ENCODE measurements at regions not wholly inside any gene's neighbourhood (a gene's known extent, or its start where the extent isn't known, plus 50 kb on each side); places are given as distances from the start of the nearest gene placed in this dataset.

GRCh38 chr1:232474826-232475225, 155.1 kb downstream of the SIPA1L2 start:
- DNase-seq, result no peak
- no peaks in the 10 kb centered on the region for H3K36me3 ChIP-seq (ENCODE audit: control insufficient read depth, insufficient read depth, low read length)
- H3K9me3 Mint-ChIP-seq (ENCODE audit: unreplicated experiment), result no peaks in the 10 kb centered on the region
- H3K27me3 Mint-ChIP-seq (ENCODE audit: insufficient read depth, unreplicated experiment), result no peaks in the 10 kb centered on the region
- no peaks in the 10 kb centered on the region for H3K27me3 ChIP-seq (replicated peaks; ENCODE audit: control insufficient read depth, insufficient read depth, low read length)
- ChIA-PET CTCF (no interaction called here), POLR2A (no interaction called here)
- no peaks in the 10 kb centered on the region for H3K4me1 ChIP-seq
- BruUV-seq (replicated peaks), result no TSS peak
- no peak overlapping the region for H3K4me3 Mint-ChIP-seq (ENCODE audit: unreplicated experiment)
- H3K36me3 Mint-ChIP-seq (ENCODE audit: insufficient read depth, unreplicated experiment), result peaks cover 11% of the 10 kb centered on the region
- H3K9me3 ChIP-seq, result no peaks in the 10 kb centered on the region
- no peak overlapping the region for H3K27ac Mint-ChIP-seq (ENCODE audit: unreplicated experiment)
- H3K4me3 ChIP-seq (ENCODE audit: low read depth, low read length), result no peak overlapping the region
- intact Hi-C loops (cut with micrococcal nuclease; ENCODE audit: unreplicated experiment), result no loop called here
- TF ChIP-seq CTCF (IDR thresholded peaks at IDR 0.05; ENCODE audit: insufficient read depth in 1 of 2, low read depth in 1 of 2, low read length in 1 of 2, severe bottlenecking in 1 of 2, unreplicated experiment in 1 of 2), result no peak
- H3K4me1 Mint-ChIP-seq (ENCODE audit: low read depth, unreplicated experiment), result no peaks in the 10 kb centered on the region

- Histone ChIP-seq H3K27me3 (replicated peaks; ENCODE audit: control insufficient read depth, insufficient read depth, low read length) (no peaks in the 10 kb centered on the region), H3K4me1 (no peaks in the 10 kb centered on the region), H3K9me3 (no peaks in the 10 kb centered on the region), H3K36me3 (ENCODE audit: control insufficient read depth, insufficient read depth, low read length) (no peaks in the 10 kb centered on the region), H3K4me3 (ENCODE audit: low read depth, low read length) (no peak overlapping the region)
- no peak for TF ChIP-seq CTCF (IDR thresholded peaks at IDR 0.05; ENCODE audit: insufficient read depth in 1 of 2, low read depth in 1 of 2, low read length in 1 of 2, severe bottlenecking in 1 of 2, unreplicated experiment in 1 of 2)
- Mint-ChIP-seq H3K4me3 (ENCODE audit: unreplicated experiment) (no peak overlapping the region), H3K4me1 (ENCODE audit: low read depth, unreplicated experiment) (no peaks in the 10 kb centered on the region), H3K9me3 (ENCODE audit: unreplicated experiment) (no peaks in the 10 kb centered on the region), H3K27ac (ENCODE audit: unreplicated experiment) (no peak overlapping the region), H3K36me3 (ENCODE audit: insufficient read depth, unreplicated experiment) (peaks cover 11% of the 10 kb centered on the region), H3K27me3 (ENCODE audit: insufficient read depth, unreplicated experiment) (no peaks in the 10 kb centered on the region)
- BruUV-seq (replicated peaks), result no TSS peak
- DNase-seq, result no peak
- intact Hi-C loops (cut with micrococcal nuclease; ENCODE audit: unreplicated experiment), result no loop called here
- CTCF ChIA-PET, result no interaction called here
- POLR2A ChIA-PET, result no interaction called here
Measured at GRCh38 chr1:232473900-232474299, 156.0 kb downstream of the SIPA1L2 start.

GRCh38 chr1:232473324-232473723, 156.6 kb downstream of the SIPA1L2 start:
- no peak for TF ChIP-seq CTCF (IDR thresholded peaks at IDR 0.05; ENCODE audit: insufficient read depth in 1 of 2, low read depth in 1 of 2, low read length in 1 of 2, severe bottlenecking in 1 of 2, unreplicated experiment in 1 of 2)
- ChIA-PET CTCF (no interaction called here), POLR2A (no interaction called here)
- Mint-ChIP-seq H3K27ac (ENCODE audit: unreplicated experiment) (no peak overlapping the region), H3K4me1 (ENCODE audit: low read depth, unreplicated experiment) (no peaks in the 10 kb centered on the region), H3K36me3 (ENCODE audit: insufficient read depth, unreplicated experiment) (peaks cover 11% of the 10 kb centered on the region), H3K9me3 (ENCODE audit: unreplicated experiment) (no peaks in the 10 kb centered on the region), H3K4me3 (ENCODE audit: unreplicated experiment) (no peak overlapping the region), H3K27me3 (ENCODE audit: insufficient read depth, unreplicated experiment) (no peaks in the 10 kb centered on the region)
- intact Hi-C loops (cut with micrococcal nuclease; ENCODE audit: unreplicated experiment), result no loop called here
- Histone ChIP-seq H3K9me3 (no peaks in the 10 kb centered on the region), H3K27me3 (replicated peaks; ENCODE audit: control insufficient read depth, insufficient read depth, low read length) (no peaks in the 10 kb centered on the region), H3K36me3 (ENCODE audit: control insufficient read depth, insufficient read depth, low read length) (no peaks in the 10 kb centered on the region), H3K4me3 (ENCODE audit: low read depth, low read length) (no peak overlapping the region), H3K4me1 (no peaks in the 10 kb centered on the region)
- DNase-seq, result no peak
- BruUV-seq (replicated peaks), result no TSS peak
